Neural progenitor cell (in vitro differentiated cells): ENCODE measurements at regions not wholly inside any gene's neighbourhood (a gene's known extent, or its start where the extent isn't known, plus 50 kb on each side); places are given as distances from the start of the nearest gene placed in this dataset.

Experiments
- DNase-seq: peaks from one replicate; pipeline ENCODE4 v3.0.0-alpha.2; 2016; ENCODE audit warnings: low spot score
- H2AFZ ChIP-seq: fragments of 200-600 bp; sonication (generic); replicated peaks from 2 replicates; pipeline ENCODE4 v1.6.1; 2016; ENCODE audit warnings: antibody characterized with exemption
- H3F3A ChIP-seq: fragments of 200-600 bp; sonication (generic); 2 replicates; pipeline ENCODE4 v1.6.1; 2016; ENCODE audit warnings: antibody characterized with exemption, low read depth
- H3K27ac ChIP-seq: fragments of 200-600 bp; sonication (generic); 2 replicates; pipeline ENCODE4 v1.5.1; 2016; ENCODE audit warnings: mild to moderate bottlenecking
- H3K27me3 ChIP-seq: fragments of 200-600 bp; sonication (generic); 2 replicates; pipeline ENCODE4 v1.6.1; 2016; ENCODE audit warnings: mild to moderate bottlenecking, moderate library complexity
- H3K36me3 ChIP-seq: fragments of 200-600 bp; sonication (generic); 2 replicates; pipeline ENCODE4 v1.5.1; 2016
- H3K4me1 ChIP-seq: fragments of 200-600 bp; sonication (generic); 2 replicates; pipeline ENCODE4 v1.6.1; 2016; ENCODE audit warnings: mixed run types
- H3K4me2 ChIP-seq: fragments of 200-600 bp; sonication (generic); 2 replicates; pipeline ENCODE4 v1.6.1; 2016
- H3K4me3 ChIP-seq: fragments of 200-600 bp; sonication (generic); 2 replicates; pipeline ENCODE4 v1.5.1; 2016
- H3K79me2 ChIP-seq: fragments of 200-600 bp; sonication (generic); 2 replicates; pipeline ENCODE4 v1.6.1; 2016; ENCODE audit warnings: low read depth
- H3K9ac ChIP-seq: fragments of 200-600 bp; sonication (generic); 2 replicates; pipeline ENCODE4 v1.6.1; 2016
- H3K9me3 ChIP-seq: fragments of 200-600 bp; sonication (generic); 2 replicates; pipeline ENCODE4 v1.5.1; 2016; ENCODE audit warnings: low read depth
- H4K20me1 ChIP-seq: fragments of 200-600 bp; sonication (generic); 2 replicates; pipeline ENCODE4 v1.6.1; 2016; ENCODE audit warnings: low read depth
- H3K27ac Mint-ChIP-seq: 3 replicates; pipeline ENCODE4 v1.8.0; 2021; ENCODE audit warnings: mixed read lengths
- H3K27me3 Mint-ChIP-seq: 2 replicates; pipeline ENCODE4 v1.8.0; 2022; ENCODE audit warnings: low read depth, mild to moderate bottlenecking, inconsistent platforms, moderate library complexity, mixed read lengths; ENCODE audit not compliant: insufficient read depth
- H3K36me3 Mint-ChIP-seq: 3 replicates; pipeline ENCODE4 v1.8.0; 2021; ENCODE audit warnings: mixed read lengths
- H3K4me1 Mint-ChIP-seq: 3 replicates; pipeline ENCODE4 v1.8.0; 2021; ENCODE audit warnings: mixed read lengths
- H3K4me3 Mint-ChIP-seq: 3 replicates; pipeline ENCODE4 v1.8.0; 2021; ENCODE audit warnings: mild to moderate bottlenecking, moderate library complexity, mixed read lengths
- H3K9me3 Mint-ChIP-seq: 3 replicates; pipeline ENCODE4 v1.8.0; 2020; ENCODE audit warnings: mixed read lengths
- CTCF ChIP-seq: fragments of 200-600 bp; sonication (generic); IDR thresholded peaks from 2 replicates; pipeline ENCODE4 v1.5.1; 2017; ENCODE audit warnings: antibody characterized with exemption, mild to moderate bottlenecking
- EZH2 ChIP-seq: fragments of 200-600 bp; sonication (generic); IDR thresholded peaks from 2 replicates; pipeline ENCODE4 v1.6.1; 2017; ENCODE audit warnings: antibody characterized with exemption, mild to moderate bottlenecking, moderate library complexity
- EZH2phosphoT487 ChIP-seq: fragments of 200-600 bp; sonication (generic); IDR thresholded peaks from 2 replicates; pipeline ENCODE4 v1.6.1; 2017; ENCODE audit warnings: antibody characterized with exemption

- H3F3A ChIP-seq: no peaks in the 10 kb centered on the region
- no peaks in the 10 kb centered on the region for H3K79me2 ChIP-seq
- Mint-ChIP-seq H3K4me3 (no peak overlapping the region), H3K4me1 (peaks cover 9% of the 10 kb centered on the region), H3K27ac (no peak overlapping the region), H3K36me3 (no peaks in the 10 kb centered on the region), H3K9me3 (peaks cover 5% of the 10 kb centered on the region), H3K27me3 (no peaks in the 10 kb centered on the region)
- no peaks in the 10 kb centered on the region for H3K4me1 ChIP-seq
- no peak overlapping the region for H3K4me3 ChIP-seq
- H3K27ac ChIP-seq: no peak overlapping the region
- no peaks in the 10 kb centered on the region for H3K36me3 ChIP-seq
- no peaks in the 10 kb centered on the region for H3K9me3 ChIP-seq
- TF ChIP-seq CTCF: no peak
- H3K4me2 ChIP-seq: no peak overlapping the region
- no peak for DNase-seq
- H4K20me1 ChIP-seq: no peaks in the 10 kb centered on the region
- no peaks in the 10 kb centered on the region for H3K27me3 ChIP-seq
- H2AFZ ChIP-seq: no peak overlapping the region
- no peak overlapping the region for H3K9ac ChIP-seq
These were observed 201.1 kb upstream of the NUDT4 start for GRCh38 chr12:93176610-93177126.

GRCh38 chr12:93177208-93178153, 200.2 kb upstream of the NUDT4 start:
- Histone ChIP-seq H3F3A (no peaks in the 10 kb centered on the region), H3K27me3 (no peaks in the 10 kb centered on the region), H3K27ac (no peak overlapping the region), H3K4me3 (no peak overlapping the region), H4K20me1 (no peaks in the 10 kb centered on the region), H3K79me2 (no peaks in the 10 kb centered on the region), H3K9me3 (no peaks in the 10 kb centered on the region), H3K36me3 (no peaks in the 10 kb centered on the region), H3K9ac (no peak overlapping the region), H3K4me2 (no peak overlapping the region), H3K4me1 (no peaks in the 10 kb centered on the region), H2AFZ (no peak overlapping the region)
- TF ChIP-seq CTCF (no peak), EZH2 (no peak), EZH2phosphoT487 (no peak)
- H3K9me3 Mint-ChIP-seq: peaks cover 5% of the 10 kb centered on the region
- H3K27me3 Mint-ChIP-seq: no peaks in the 10 kb centered on the region
- H3K4me1 Mint-ChIP-seq: peaks cover 9% of the 10 kb centered on the region
- no peak for DNase-seq
- H3K36me3 Mint-ChIP-seq: no peaks in the 10 kb centered on the region
- H3K27ac Mint-ChIP-seq: no peak overlapping the region
- no peak overlapping the region for H3K4me3 Mint-ChIP-seq

GRCh38 chr12:93178154-93178878, 199.4 kb upstream of the NUDT4 start:
- Histone ChIP-seq H3K36me3 (no peaks in the 10 kb centered on the region), H3K4me2 (no peak overlapping the region), H3K4me1 (no peaks in the 10 kb centered on the region), H3K27ac (no peak overlapping the region), H2AFZ (no peak overlapping the region), H3K27me3 (no peaks in the 10 kb centered on the region), H3K9me3 (no peaks in the 10 kb centered on the region), H3K4me3 (no peak overlapping the region), H4K20me1 (no peaks in the 10 kb centered on the region), H3K79me2 (no peaks in the 10 kb centered on the region), H3K9ac (no peak overlapping the region), H3F3A (no peaks in the 10 kb centered on the region)
- no peaks in the 10 kb centered on the region for H3K36me3 Mint-ChIP-seq
- H3K4me1 Mint-ChIP-seq: peaks cover 9% of the 10 kb centered on the region
- peaks cover 5% of the 10 kb centered on the region for H3K9me3 Mint-ChIP-seq
- no peak overlapping the region for H3K27ac Mint-ChIP-seq
- H3K4me3 Mint-ChIP-seq: no peak overlapping the region
- no peak for DNase-seq
- H3K27me3 Mint-ChIP-seq: no peaks in the 10 kb centered on the region
- TF ChIP-seq EZH2 (no peak), CTCF (no peak), EZH2phosphoT487 (no peak)
